ENCODE measurements at regions not wholly inside any gene's neighbourhood (a gene's known extent, or its start where the extent isn't known, plus 50 kb on each side); places are given as distances from the start of the nearest gene placed in this dataset.

DNA sequence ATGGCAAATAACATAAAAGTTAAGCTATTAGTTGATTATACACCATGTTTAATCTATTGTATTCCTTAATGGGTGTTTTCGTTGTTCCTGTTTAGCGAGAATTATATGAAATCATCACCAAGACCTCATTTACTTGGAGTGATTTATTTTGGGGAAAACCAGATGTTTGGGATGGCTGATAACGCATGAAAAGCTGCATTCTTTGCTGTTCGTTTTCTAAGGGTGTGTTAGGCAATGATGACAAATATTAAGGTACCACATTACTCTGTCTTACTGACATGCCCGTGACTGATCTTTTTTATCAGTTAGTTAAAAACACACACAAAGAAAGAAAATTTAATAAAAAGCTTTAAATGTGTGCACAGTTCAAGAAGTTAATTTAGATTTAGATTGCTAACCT lies 176.4 kb downstream of the ZFP64 start:
- H3K4me1 ChIP-seq (replicated peaks in 1 of 4; ENCODE audit: control insufficient read depth in 3 of 4, insufficient read depth in 4 of 4, low read length in 3 of 4), result peaks cover 0 to 12% (median 2%) of the 10 kb centered on the region in 4 experiments; a peak in 3 of 7 replicates
- WGBS, 2 experiments (ENCODE audit: extremely low coverage in 1 of 2, insufficient coverage in 1 of 2, insufficient read length in 1 of 2, insufficient replicate concordance in 2 of 2, low coverage in 1 of 2, low lambda C conversion rate in 2 of 2, missing lambda C conversion rate in 1 of 2), result 90% methylated on average over 5 of the region's 5 CpGs; no CpG with 5 or more reads in 1 of the 2 experiments
- H3K79me1 ChIP-seq (ENCODE audit: low read depth, low read length), result no peaks in the 10 kb centered on the region
- ChIA-PET CTCF (ENCODE audit: partially characterized antibody) (interaction anchor here (1.1 kb wide), 1 partner anchor 376 kb away, joined by 3 read pairs; no protein-coding TSS in a partner anchor), POLR2A (ENCODE audit: partially characterized antibody) (interaction anchor here (1.9 kb wide), 1 partner anchor 33 kb away, joined by 8 read pairs; no protein-coding TSS in a partner anchor)
- no peak overlapping the region for H2BK120ac ChIP-seq (replicated peaks; ENCODE audit: low read depth, low read length)
- no peak overlapping the region for H3K4me3 ChIP-seq (ENCODE audit: extremely low read depth in 1 of 4, insufficient read depth in 2 of 4, low read depth in 3 of 4, low read length in 4 of 4)
- H3K18ac ChIP-seq (ENCODE audit: extremely low read depth, low read length), result no peak overlapping the region
- no peak overlapping the region for H2AK5ac ChIP-seq (ENCODE audit: low read depth, low read length)
- H4K5ac ChIP-seq (ENCODE audit: insufficient read length, low read depth, low read length), result no peak overlapping the region
- no peak overlapping the region for H2BK20ac ChIP-seq (ENCODE audit: low read length)
- H4K20me1 ChIP-seq (replicated peaks in 1 of 2; ENCODE audit: control insufficient read depth in 1 of 2, insufficient read depth in 2 of 2, low read length in 2 of 2), result no peaks in the 10 kb centered on the region
- FAIRE-seq (no peak), DNase-seq (ENCODE audit: low read depth in 1 of 2, low spot score in 2 of 2) (no peak)
- no peak overlapping the region for H2AFZ ChIP-seq (ENCODE audit: low read length)
- H4K8ac ChIP-seq (ENCODE audit: extremely low read depth, insufficient read depth, low read length), result no peak overlapping the region
- no peak overlapping the region for H3K4ac ChIP-seq (replicated peaks; ENCODE audit: insufficient read length, low read depth, low read length)
- H3K9me3 ChIP-seq (ENCODE audit: insufficient read depth in 2 of 2, low read depth in 1 of 2, low read length in 1 of 2), result no peaks in the 10 kb centered on the region
- no peak overlapping the region for H4K91ac ChIP-seq (replicated peaks; ENCODE audit: insufficient read length, low read length)
- H3K27ac ChIP-seq (ENCODE audit: low read depth, low read length), result no peak overlapping the region
- H3K56ac ChIP-seq (replicated peaks; ENCODE audit: insufficient read length, low read depth, low read length), result no peak overlapping the region
- no peak overlapping the region for H3K9ac ChIP-seq (replicated peaks in 1 of 4; ENCODE audit: extremely low read depth in 1 of 4, low read depth in 3 of 4, low read length in 3 of 4)
- no peak overlapping the region for H2BK15ac ChIP-seq (ENCODE audit: low read length)
- no peak overlapping the region for H2BK12ac ChIP-seq (ENCODE audit: low read depth, low read length)
- no peak overlapping the region for H3K14ac ChIP-seq (ENCODE audit: insufficient read length)
- H3K36me3 ChIP-seq (ENCODE audit: control insufficient read depth in 2 of 4, insufficient read depth in 4 of 4, low read length in 3 of 4), result no peaks in the 10 kb centered on the region
- no peaks in the 10 kb centered on the region for H3K79me2 ChIP-seq (ENCODE audit: control insufficient read depth in 1 of 2, insufficient read depth in 2 of 2, low read length in 2 of 2)
- no peaks in the 10 kb centered on the region; the same call in 1 of the 2 replicates for H3K23me2 ChIP-seq (ENCODE audit: low read depth, low read length)
- no peaks in the 10 kb centered on the region for H3K27me3 ChIP-seq (replicated peaks in 1 of 4; ENCODE audit: control insufficient read depth in 3 of 4, extremely low read depth in 1 of 4, insufficient read depth in 3 of 4, low read length in 3 of 4)
- H2BK5ac ChIP-seq (ENCODE audit: low read depth, low read length), result no peak overlapping the region
- no peak overlapping the region for H3K4me2 ChIP-seq (ENCODE audit: insufficient read depth in 1 of 2, low read depth in 2 of 2, low read length in 2 of 2)
- no peak overlapping the region for H3K23ac ChIP-seq (ENCODE audit: insufficient read length)
- TF ChIP-seq, protein P1, sequence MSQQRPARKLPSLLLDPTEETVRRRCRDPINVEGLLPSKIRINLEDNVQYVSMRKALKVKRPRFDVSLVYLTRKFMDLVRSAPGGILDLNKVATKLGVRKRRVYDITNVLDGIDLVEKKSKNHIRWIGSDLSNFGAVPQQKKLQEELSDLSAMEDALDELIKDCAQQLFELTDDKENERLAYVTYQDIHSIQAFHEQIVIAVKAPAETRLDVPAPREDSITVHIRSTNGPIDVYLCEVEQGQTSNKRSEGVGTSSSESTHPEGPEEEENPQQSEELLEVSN (IDR thresholded peaks at IDR 0.05), result no peak
- TF ChIP-seq SP2 (IDR thresholded peaks at IDR 0.05; ENCODE audit: low read length) (no peak), CBX8 (IDR thresholded peaks at IDR 0.05; ENCODE audit: borderline replicate concordance, low read depth, low read length) (no peak), ASH2L (IDR thresholded peaks at IDR 0.05; ENCODE audit: low read length) (no peak), CREB1 (IDR thresholded peaks at IDR 0.05) (no peak), BRCA1 (IDR thresholded peaks at IDR 0.05; ENCODE audit: low read depth, low read length) (no peak), KDM5A (IDR thresholded peaks at IDR 0.05; ENCODE audit: low read length) (no peak), CBX5 (IDR thresholded peaks at IDR 0.05; ENCODE audit: low read depth, low read length) (no peak), NANOG (IDR thresholded peaks at IDR 0.05; ENCODE audit: insufficient read depth, low read depth, low read length, poor library complexity, severe bottlenecking) (no peak), JUND (IDR thresholded peaks at IDR 0.05; ENCODE audit: low read length) (no peak)
- TF ChIP-seq, protein P2, sequence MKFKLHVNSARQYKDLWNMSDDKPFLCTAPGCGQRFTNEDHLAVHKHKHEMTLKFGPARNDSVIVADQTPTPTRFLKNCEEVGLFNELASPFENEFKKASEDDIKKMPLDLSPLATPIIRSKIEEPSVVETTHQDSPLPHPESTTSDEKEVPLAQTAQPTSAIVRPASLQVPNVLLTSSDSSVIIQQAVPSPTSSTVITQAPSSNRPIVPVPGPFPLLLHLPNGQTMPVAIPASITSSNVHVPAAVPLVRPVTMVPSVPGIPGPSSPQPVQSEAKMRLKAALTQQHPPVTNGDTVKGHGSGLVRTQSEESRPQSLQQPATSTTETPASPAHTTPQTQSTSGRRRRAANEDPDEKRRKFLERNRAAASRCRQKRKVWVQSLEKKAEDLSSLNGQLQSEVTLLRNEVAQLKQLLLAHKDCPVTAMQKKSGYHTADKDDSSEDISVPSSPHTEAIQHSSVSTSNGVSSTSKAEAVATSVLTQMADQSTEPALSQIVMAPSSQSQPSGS (IDR thresholded peaks at IDR 0.05; ENCODE audit: low read length), result no peak
- TF ChIP-seq, protein P3, sequence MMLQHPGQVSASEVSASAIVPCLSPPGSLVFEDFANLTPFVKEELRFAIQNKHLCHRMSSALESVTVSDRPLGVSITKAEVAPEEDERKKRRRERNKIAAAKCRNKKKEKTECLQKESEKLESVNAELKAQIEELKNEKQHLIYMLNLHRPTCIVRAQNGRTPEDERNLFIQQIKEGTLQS (IDR thresholded peaks at IDR 0.05; ENCODE audit: insufficient read depth, low read depth, low read length), result no peak

All from H1 (cell line).